HG03571 (cell line): ENCODE measurements at regions not wholly inside any gene's neighbourhood (a gene's known extent, or its start where the extent isn't known, plus 50 kb on each side); places are given as distances from the start of the nearest gene placed in this dataset.
A peak's percentile ranks its signal among the peaks of the same experiment; 100 is the strongest.

Source experiments
- ATAC-seq: cut with Tn5 transposase; IDR thresholded peaks from one replicate; pipeline ENCODE4 v1.9.1; 2021; ENCODE audit not compliant: unreplicated experiment

DNA sequence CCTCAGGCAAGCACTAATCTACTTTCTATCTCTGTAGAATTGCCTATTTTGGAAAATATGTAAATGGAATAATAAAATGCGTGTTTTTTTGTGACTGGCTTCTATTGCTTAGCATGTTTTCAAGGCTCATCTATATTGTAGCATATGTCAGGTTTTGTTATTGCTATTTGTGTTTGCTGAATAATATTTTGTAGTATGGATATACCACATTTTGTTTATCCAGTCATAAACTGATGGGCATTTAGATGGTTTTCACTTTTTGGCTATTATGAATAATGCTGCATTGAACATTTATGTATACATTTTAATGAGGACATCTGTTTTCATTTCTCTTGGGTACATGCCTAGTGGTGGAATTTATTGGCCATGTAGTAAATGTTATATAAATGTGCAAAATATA, 183.3 kb upstream of the ZP4 start:
- ATAC-seq: no peak

- no peak for ATAC-seq
These were observed 180.3 kb upstream of the ZP4 start for GRCh38 chr1:238071061-238071460.

- peak; percentile 36 for ATAC-seq
These were observed 172.7 kb upstream of the ZP4 start for GRCh38 chr1:238063454-238063853.

- ATAC-seq: peak; percentile 61
These were observed 171.4 kb upstream of the ZP4 start for GRCh38 chr1:238061967-238062613.

DNA sequence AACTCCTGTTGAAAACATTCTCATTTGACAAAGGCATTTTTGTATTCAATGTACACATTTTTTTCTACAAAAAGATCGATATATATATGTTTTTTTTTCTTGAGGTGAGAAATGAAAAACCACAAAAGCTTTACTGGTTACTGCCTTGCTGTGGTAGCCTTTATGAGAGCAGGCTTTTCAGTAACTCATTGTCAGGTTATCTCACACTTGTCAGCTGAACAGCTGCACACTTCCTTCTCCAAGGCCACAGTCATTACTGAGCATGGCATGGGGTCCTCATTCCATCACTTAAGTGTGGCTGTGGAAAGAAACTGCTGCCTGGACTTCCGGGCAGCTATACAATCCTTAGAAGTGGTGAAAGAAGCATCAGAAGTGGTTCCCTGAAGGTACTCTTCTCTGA, 169.3 kb upstream of the ZP4 start:
- ATAC-seq: peak; percentile 61

DNA sequence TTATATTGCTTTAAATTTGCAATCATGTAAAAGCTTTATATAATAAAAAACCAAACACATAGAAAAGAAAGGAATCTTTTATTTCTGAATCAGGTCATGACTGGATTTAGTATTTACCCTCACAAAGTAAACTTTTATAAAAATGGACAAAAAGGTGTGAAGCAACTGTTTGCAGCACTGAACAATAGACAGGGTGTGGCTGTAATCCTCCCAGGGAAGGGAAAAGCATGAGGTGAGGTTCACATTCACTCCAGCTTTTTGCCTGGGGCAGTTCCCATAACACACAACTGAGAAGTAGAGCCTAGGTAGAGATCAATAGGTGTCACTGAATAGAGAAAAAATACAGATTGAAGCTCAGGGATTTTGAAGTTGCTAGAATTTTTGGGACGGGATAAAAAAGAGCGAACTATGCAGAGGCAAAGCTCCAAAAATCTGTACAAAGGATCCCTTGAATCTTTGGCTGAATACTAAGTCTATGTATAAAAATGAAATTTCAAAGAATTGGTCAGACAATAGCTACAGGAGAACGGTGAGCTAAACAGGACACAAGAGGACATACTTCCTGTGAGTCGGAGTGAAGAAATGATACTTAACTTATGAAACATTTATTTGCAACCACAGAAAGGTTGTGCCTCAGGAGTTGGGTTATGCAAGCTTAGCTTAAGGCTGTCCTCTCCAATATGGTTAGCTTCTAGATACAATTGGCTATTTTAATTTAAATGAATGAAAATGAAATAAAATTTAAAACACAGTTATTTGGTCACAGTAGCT, 162.0 kb upstream of the ZP4 start:
- no peak for ATAC-seq

DNA sequence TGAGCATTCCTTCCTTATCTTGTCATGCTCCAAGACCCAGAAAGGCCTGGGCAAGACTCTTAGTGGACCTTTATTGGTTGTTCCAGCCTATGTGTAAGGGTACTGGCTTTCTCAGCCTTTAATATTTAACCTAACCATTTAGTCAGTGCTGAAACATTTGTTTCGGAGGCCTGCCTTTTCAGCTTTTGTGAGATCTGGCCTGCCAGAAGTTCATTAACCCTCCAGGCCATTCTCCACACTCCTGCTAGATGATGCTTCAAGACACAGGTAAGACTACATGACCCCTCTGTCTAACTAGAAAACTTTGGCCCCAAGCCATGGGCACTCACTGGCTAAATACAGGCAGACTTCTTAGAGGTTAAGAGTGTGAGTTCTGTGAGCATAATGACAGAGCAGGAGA, 138.4 kb upstream of the ZP4 start:
- ATAC-seq: no peak

GRCh38 chr1:238027366-238027765, 136.6 kb upstream of the ZP4 start:
- ATAC-seq: no peak

GRCh38 chr1:238023137-238023536, 132.4 kb upstream of the ZP4 start:
- ATAC-seq: no peak

- ATAC-seq: no peak
These were observed 127.5 kb upstream of the ZP4 start for GRCh38 chr1:238018214-238018613.

GRCh38 chr1:238006779-238007178, 116.1 kb upstream of the ZP4 start:
- no peak for ATAC-seq

DNA sequence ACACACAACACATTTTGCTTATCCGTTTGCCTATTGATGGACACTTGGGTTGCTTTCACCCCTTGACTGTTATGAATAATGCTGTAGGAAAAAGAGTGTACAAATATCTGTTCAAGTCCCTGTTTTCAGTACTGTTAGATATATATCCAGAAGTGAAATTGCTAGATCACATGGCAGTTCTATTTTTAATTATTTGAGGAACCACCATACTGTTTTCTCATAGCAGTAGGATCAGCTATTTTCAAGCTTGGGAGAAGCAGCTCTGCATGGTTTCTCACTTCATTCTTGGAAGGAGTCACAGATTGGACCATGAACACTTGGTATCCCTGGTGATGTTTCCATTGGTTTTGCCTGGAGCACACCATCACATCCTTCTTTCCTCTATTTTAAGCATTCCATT, 114.4 kb upstream of the ZP4 start:
- no peak for ATAC-seq

DNA sequence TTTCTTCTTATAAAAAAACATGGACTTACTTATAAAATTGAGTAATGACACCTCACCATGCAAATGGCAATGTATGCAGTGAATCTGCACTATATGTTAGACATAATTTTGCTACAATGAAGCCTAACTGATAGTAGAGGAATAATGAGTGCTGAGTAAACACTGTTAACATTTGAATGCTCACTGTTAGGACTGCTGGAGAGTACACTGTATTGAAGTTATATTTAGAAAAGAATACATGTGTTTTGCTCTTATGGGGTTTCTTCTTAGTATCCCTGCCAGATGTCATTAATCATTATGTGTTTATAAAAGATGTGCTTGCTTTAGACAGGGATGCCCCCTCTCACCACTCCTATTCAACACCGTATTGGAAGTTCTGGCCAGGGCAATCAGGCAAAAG, 111.1 kb upstream of the ZP4 start:
- no peak for ATAC-seq

DNA sequence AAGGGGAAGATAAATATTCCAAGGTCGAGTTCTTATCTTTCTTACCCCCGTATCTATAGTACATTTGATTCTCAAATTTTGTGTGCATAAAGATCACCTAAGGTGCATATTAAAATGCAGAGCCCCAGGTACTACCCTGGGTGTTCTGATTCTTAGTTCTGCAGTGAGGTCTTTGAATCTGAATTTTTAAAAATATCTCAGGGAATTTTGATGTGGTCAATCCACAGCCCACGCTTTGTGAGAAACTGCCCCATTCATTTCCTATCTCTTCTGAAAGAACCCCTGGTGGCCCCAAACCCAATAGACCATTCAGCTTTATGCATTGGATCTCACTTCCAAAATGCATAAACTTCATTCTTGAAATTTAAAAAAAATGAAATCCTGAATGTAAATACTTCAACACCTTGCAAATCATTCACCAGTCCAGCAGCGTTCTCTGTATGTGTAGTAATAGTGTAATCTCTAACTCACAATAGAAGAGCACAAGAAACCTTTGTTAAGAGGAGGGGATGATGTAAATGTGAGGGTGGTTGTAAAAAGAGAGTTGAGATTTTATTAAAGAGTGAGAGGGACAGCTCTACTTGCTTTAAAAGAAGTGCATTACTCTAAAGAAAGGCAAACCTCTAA, 108.8 kb upstream of the ZP4 start:
- ATAC-seq: no peak

GRCh38 chr1:237998581-237998980, 107.9 kb upstream of the ZP4 start:
- ATAC-seq: no peak

- no peak for ATAC-seq
These were observed 92.8 kb upstream of the ZP4 start for GRCh38 chr1:237983496-237983895.

- no peak for ATAC-seq
These were observed 90.5 kb upstream of the ZP4 start for GRCh38 chr1:237981223-237981622.

DNA sequence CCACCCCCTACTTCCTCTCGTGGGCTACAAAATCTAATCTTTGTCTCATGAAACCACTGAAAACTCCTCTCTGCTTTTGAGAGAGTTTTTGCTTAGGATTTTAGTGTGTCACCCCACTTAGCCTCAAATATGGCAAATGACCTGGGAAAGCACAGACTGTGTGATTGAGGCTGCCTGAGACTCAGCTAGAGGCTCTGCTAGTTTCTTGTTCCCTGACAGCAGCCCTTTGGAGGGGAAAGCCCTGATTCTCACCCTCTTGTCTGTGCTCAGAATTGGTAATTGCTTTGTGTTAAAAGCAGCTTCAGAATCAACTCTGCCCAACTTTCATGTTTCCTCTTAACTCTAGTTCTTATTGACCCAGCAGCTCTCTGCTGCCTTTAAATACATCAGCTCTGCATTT, 85.6 kb upstream of the ZP4 start:
- no peak for ATAC-seq

DNA sequence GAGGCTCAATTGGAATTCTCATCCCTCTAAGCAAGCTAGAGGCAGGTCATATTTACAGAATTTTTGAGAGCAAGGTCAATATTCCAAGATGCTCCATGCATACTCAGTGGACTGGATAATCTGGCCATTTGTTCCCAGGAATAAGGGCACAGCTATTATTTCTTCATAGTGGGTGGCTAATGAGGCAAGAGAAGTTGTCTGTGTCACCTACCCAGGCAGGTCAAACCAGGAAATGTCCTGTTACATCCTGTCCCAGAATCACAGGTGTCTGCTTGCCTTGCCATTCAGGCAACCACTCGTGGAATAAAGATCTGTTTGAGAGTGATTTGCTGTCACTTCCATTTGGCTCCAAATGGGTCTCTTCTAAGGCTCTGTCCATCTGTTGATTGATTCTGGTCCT, 85.2 kb upstream of the ZP4 start:
- ATAC-seq: no peak

DNA sequence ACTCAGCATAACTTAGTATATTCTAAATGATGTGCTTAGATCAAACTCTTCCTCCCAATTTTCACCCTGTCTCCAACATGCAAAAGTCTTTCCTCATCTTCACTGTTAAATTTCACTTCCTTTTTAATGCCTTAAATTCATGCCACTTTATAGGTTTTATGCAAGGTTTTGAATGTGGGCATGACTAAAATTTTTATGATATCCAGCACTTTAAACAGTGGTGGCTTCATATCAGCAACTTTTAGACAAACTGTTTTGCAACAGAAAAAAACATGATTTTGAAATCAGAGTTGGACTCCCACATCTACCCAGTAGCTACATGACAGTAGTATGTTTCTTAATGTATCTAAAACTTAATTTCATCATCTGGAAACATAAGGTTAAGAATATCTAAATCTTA, 84.7 kb upstream of the ZP4 start:
- no peak for ATAC-seq

- no peak for ATAC-seq
These were observed 81.5 kb upstream of the ZP4 start for GRCh38 chr1:237972186-237972585.

DNA sequence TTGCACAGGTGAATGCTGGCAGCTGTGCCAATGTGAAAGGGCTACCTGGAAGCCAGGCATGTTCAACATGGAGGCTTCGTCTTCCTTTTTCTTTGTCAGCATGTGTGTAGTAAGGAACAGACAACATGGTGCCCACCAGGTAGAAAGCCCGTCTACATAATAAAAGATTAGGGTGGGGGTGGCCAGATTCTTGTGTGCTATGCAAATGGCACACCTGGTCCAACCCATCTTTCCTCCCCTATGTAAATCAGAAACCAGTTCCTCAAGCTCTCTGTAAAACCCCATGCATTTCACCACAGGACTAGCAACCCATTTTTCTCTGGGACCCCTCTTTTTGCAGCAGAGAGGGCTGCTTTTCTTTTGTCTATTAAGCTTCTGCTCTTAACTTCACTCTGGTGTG, 72.3 kb upstream of the ZP4 start:
- no peak for ATAC-seq
